SHP77 (cell line): ENCODE measurements at regions not wholly inside any gene's neighbourhood (a gene's known extent, or its start where the extent isn't known, plus 50 kb on each side); places are given as distances from the start of the nearest gene placed in this dataset.
"Not testable (repeated sequence)": the region's sequence is repeated elsewhere in the genome, so short reads cannot be mapped to it uniquely, and the experiment has no call there.

Experiments
- DNase-seq, 2 experiments: peaks; one replicate each; lab custom pipeline; 2025; lab: John Stamatoyannopoulos, UW

DNA sequence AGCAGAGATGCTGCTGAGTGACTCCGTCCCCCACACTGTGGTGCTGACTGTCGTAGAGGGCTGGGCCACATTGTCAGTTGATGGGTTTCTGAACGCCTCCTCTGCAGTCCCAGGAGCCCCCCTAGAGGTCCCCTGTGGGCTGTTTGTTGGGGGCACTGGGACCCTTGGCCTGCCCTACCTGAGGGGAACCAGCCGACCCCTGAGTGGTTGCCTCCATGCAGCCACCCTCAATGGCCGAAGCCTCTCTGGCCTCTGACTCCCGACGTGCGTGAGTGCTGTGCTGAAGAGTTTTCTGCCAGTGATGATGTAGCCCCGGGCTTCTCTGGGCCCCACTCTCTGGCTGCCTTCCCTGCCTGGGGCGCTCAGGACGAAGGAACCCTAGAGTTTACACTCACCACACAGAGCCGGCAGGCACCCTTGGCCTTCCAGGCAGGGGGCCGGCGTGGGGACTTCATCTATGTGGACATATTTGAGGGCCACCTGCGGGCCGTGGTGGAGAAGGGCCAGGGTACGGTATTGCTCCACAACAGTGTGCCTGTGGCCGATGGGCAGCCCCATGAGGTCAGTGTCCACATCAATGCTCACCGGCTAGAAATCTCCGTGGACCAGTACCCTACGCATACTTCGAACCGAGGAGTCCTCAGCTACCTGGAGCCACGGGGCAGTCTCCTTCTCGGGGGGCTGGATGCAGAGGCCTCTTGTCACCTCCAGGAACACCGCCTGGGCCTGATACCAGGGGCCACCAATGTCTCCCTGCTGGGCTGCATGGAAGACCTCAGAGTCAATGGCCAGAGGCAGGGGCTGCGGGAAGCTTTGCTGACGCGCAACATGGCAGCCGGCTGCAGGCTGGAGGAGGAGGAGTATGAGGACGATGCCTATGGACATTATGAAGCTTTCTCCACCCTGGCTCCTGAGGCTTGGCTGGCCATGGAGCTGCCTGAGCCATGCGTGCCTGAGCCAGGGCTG, 181.1 kb downstream of the TBC1D2B start:
- DNase-seq = not testable (repeated sequence)

DNA sequence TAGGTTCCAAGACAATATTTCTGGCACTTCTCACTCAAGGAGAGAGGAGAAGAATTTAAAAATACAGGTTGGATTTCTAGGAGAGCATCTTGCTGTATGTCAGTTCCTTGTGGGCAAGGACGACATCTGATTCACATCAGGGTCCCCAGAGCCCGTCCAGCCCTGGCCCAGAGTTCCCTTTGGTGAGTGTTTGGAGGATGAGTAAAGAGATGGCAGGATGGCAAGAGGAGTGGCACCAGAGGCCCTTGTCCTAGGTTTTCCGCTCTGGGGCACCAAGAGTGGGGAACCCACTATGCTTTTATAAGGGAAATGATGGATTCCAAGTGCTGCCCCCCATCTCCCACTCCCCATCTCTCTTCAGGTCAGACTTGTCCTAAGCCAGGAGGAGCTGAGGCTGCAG, 181.8 kb downstream of the TBC1D2B start:
- DNase-seq = no peak

DNA sequence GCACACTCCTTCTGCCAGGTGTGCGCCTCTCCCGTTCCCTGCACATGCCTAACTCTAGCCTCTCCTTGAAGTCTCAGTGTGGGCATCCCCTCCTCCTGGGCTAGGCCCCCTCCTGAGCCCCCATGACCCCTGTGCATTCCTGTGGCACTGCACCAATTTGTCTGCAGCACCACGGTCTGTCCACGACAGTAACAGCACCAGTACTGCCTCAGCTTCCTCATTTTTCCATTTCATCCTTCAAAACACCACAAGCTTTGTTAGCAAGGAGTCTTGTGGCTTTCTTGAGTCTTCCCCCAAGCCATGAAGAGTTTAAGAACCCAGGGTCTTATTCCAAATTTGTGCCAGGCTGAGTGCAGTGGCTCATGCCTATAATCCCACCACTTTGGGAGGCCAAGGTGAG, 182.4 kb downstream of the TBC1D2B start:
- DNase-seq = not testable (repeated sequence)

DNA sequence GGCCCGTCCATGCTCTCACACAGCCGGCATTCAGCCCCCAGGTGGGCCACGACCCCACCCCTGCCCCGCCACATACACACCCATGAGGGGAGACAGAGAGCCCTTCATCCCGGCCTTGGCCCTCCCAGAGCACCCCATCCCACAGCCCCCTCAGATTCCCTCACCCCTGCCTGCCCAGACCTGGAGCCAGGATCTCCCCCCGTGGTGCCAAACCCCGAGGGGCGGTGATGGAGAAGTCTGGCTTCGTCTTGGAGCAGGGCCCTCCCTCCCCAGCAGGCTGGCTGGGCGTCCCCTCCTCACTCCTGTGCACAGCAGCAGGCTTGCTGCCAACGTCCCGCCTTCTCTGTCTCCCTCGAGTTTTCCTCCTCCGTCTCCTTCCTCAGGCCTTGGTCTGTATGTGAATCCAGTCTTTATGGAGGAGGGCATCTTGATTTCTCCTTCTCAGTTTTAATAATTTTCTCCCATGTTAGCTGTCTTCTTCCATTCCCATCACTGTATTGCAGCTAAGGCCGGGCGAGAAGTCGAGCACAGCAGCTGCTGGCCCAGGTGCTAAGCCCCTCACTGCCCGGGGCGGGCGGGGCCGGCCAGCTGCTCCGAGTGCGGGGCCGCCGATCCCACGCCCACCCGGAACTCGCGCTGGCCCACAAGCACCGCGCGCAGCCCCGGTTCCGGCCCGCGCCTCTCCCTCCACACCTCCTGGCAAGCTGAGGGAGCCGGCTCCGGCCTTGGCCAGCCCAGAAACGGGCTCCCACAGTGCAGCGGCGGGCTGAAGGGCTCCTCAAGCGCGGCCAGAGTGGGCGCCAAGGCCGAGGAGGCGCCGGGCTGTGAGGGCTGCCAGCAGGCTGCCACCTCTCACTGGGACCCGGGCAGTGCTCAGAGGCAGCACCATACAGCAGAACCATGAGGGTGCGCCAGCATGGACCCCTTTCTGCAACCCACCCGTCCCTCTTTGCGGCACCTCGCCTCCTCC, 183.6 kb downstream of the TBC1D2B start:
- DNase-seq = not testable (repeated sequence)

DNA sequence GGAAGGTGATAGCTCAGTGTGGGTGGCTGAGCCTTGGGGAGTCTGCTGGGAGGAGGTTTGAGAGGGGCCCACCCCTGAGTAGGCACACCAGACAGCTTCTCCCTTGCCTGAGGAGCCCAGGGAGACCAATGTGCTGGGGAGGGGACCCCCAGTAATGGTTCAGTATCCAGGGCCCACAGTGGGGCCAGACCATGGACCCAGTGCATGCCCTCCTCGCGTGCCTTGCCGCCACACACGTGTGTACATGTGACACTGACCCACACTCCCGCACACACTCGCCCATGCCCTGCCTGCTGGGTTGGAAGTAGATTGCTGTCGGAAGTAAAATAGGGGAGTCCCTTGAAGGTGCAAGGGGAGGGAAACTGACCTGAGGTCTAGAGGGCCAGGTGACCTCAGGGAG, 184.3 kb downstream of the TBC1D2B start:
- DNase-seq = not testable (repeated sequence)

DNA sequence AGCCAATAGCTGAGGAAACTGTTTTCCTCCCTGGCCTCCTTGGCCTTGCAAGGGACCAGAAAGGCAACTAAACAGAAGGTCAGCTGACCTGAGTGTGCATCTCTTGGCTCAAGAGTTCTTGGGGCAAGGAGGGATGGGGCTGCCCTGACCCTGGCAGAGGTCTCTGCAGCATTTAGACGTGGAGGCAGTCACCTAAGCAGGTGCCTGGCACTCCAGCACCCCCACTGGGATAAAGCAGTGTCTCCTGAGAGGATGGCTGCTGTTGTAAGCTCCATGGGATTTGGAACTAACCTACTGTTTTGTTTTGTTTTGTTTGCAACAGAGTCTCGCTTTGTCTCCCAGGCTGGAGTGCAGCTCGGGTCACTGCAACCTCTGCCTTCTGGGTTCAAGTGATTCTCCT, 185.2 kb downstream of the TBC1D2B start:
- no peak for DNase-seq

DNA sequence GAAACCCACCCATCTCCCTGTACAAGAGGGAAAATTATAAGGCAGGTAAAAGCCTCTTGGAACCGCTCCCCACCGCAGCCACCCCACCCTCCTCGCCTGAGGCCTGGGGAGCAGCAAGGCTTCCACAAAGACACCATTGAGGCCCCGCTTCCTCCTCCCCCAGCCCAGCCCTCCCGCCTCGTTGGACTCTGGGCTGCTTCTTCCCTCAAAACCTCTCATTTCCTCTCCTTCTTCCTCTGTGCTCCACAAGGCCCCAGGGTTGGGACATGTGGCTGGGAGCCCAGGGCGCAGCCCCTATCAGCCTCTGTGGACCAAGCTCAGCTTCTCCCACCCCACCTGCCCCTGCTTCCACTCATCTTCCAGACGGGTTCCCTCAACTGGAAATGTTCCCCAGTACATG, 185.6 kb downstream of the TBC1D2B start:
- not testable (repeated sequence) for DNase-seq

DNA sequence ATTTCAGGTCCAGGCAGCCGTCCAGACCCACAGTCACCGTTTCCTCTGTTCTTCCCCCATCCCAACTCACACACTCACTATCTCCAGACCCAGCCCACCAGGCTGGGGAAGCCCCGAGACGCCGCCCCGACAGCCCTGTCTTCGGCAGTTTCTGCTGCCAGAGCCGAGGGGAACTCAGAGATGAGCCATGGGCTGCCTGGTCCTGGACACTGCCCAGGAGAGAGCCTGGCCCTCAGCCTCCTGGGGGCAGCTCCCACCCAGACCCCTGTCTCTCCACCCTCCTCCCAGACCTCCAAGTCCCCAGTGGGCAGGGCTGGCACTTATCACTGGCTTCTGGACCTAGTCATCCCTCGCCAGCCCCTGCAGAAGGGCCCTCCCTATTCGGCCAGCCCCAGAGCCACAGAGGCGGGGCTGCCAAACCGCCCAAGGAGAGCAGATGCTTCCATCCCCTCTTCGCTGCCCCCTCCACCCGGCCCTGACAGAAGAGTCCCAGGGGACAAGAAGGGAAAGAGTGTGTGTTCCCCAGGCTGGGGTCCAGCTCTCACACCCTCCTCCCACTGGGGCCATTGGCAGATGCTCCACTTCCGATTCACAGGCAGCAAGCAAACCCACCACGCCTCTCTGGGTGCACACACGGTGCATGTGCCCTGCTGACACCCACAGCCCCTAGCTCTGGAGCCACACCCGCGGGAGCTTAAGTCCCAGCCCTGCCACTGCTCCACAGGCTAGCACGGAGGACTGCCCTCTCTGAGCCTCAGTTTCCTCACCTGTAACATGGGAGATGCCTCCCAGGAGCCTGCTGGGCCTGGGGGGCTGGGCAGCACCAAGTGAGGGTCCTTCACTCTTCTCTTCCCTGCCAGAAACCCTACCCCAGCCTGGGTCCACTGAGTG, 186.4 kb downstream of the TBC1D2B start:
- DNase-seq = not testable (repeated sequence)

DNA sequence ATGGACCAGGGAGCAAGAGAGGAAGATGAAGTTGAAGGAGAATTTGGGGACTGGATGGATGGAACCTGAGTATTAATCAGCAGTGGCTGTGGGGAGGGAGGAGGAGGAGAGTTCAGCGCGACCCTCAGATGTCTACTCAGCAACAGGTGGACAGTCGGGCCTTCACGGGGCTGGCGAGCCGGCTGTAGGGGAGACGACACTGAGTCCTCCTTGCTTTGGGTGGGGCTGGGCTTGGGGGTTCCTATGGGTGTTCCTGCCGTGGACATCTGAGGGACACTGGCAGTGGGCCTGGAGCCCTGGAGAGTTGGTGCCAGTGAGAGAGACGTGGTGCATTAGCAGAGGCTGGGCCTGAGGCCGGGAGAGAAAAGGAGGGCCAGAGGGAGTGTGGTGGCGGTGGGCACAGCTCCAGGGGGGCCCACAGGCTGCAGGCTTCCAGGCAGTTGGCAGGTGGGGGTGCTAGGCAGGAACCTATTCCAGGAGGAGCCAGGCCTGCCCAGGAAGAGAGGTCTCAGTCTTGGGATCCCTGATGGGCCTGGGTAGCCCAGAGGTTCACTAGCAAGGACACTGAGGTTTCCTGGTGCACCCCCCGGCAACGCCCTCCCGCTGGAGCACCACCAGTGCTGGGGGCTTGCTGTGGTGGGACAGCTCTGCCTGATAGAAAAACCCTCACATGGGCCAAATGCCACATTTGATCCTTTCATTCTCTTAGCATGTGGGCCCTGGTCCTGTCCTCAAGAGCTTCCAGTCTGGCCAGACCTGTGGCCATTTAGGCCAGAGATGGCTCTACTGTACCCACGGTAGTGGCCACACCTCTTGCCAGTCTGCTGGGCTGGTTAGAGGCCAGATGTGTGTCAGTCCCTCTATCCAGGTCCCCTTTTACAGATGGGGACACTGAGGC, 187.4 kb downstream of the TBC1D2B start:
- not testable (repeated sequence) for DNase-seq

DNA sequence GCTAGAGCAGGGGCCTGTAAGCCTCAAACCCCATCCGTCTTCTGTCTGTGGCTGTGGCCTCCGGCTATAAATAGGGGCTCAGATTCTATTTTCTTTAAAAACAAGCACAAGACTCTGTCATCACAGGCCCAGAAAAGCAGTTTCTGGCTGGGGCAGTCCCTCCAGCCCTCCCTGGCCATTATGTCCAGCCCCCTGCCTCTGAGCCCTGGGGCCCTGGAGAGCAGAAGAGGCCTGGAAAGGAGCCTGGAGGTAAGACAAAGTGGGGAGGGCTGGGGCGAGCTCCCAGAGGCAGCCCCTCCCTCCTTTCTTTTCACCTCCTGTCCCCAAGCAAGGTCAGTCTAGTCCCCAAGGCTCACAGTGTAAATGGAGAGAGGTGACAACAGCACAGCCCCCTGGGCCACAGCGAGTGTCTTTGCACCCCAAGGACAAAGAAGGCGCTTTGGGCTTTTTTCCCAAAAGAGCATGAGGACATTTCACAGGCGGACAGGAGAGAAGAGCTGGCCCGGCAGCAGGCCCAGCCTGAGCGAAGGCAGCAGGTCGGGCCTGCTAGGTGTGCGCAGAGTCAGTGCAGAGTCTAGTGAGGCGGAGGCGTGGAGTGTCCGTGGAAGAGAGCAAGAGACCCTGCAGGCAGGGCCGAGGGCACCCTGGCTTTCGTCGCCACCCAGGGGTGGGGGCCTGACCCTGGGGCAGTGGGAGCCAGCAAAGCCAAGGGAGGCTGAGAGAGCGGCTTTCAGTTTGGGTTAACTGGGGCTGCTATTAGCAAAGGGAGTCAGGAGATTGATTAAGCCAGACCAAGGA, 188.3 kb downstream of the TBC1D2B start:
- DNase-seq = no peak

DNA sequence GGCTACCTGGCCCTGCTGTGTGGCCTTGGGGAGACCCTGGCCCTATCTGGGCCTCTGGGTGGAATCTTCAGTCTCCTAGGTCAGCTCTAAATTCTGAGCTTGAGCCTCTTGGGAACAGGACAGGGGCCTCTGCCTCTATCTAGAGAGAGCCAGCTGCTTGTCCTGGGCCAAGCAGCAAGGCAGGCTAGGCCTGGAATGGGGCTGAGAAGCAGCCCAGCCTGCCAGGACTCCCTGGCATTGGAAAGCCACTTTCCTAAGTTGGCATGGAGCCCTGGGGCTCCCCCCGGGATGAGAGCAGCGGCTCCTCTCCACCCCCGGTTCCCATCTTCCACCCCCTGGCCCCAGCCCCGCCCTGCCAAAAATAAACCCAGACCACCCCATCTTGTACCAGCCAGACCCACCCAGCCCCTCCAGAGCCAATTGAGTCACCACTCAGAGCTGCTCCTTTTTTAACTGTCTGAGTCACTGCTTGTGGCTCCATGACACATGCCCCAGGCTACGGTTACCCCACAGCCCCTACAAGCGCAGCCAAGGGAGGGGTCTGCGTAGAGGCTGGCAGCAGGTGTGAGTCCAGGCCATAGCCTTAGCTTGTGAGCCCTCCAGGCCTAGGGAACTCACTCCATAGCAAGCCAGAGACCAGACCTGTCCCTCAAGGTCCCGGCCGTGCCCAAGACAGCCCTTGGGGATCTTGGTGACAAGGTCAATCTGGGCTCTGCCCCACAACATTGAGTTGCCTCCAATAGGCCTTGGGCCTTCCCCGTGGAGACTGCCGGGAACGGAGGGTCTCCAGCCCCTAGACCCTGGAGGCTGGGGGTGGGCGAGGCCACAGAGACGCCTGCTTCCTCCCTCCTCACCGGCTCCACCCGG, 189.7 kb downstream of the TBC1D2B start:
- not testable (repeated sequence) for DNase-seq

DNA sequence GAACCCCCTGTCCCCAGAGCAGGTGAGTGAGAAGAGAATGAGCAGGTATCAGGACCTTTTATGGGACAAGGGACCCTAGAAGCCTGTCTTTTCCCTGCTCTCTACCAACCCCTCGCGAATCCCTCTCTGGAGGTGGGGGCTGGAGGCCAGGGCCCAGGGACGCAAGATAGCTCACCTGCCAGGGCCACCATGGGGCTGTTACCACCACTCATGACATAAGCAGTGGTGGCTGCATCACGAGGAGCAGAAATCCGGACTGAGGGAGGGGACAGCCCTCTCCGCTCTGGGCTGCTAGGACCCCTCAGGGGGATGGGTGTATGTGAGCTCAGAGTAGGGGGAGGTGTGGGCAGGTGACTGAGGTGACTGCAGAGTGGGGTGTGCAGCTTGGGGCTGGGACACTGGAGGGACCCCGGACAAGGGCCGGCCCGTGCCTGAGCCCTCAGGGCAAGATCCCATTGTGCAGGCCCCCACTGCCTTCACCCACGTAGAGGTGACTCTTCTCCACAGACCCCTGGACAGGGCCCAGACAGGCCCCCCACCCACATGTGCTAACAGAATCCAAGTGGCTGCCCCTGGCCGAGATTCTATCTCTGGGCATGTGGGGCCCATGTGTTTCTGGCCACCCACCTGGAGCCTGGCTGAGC, 190.6 kb downstream of the TBC1D2B start:
- DNase-seq = no peak

DNA sequence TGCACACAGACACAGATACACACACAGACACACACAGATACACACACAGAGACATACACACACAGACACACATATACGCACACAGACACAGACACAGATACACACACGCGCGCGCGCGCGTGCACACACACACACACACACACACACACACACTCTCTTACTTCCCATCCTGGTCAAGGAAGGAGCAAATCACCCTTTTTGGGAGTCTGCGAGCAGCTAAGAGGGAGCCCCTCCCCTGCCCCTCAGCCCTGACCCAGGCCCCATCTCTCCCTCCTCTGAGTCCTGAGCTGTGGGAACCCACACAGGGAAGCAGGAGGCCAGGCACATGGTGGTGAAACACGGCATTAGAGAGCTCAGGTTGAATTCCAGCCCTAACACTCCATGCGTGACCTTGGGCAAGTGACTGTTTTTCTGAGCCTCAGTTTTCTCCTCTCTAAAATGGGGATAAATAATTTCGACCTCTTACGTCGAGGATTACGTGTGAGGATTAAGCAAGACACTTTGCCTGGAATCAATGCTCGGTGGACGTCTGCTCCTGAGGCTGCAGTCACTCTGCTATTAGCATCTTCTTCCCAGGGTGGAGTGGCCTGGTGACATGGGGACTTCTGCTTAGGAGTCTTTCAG, 191.5 kb downstream of the TBC1D2B start:
- not testable (repeated sequence) for DNase-seq

DNA sequence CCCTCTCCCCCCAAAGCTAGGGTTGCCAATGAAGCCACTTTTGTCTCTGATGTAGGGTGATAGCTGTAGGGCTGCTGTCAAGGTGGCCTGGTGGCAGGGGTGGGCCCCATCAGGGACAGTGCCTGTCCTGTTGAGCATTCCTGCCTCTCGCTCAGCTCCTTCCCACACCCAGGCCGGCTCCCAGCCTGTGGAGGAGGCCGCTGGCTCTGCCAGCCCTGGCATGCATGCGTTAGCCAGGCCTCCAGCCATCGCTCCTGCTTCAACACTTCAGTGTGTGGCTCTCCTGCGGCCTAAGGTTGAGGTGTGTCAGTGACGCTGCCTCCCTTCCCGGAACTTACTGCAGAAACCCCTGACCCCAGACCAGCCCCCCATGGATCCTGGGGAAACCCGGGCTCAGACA, 194.5 kb downstream of the TBC1D2B start:
- not testable (repeated sequence) for DNase-seq

DNA sequence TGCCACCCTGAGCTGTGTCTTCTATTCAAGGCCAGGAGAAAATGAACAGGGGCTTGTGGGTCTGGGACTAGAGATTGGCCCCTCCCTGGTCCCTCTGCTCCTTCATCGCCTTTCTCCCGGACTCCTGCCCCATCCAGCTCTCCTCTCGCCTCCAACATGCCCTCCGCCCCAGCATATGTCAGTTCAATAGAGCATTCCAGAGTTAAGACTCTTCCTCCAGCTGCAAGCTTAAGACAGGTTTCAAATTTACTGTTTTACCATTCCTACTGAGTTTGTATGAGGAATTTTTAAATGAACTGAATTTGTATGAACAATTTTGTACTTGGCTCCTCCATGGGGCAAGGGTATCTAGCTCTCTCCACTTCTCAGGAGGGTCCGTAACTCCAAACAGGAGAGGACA, 195.6 kb downstream of the TBC1D2B start:
- no peak for DNase-seq

DNA sequence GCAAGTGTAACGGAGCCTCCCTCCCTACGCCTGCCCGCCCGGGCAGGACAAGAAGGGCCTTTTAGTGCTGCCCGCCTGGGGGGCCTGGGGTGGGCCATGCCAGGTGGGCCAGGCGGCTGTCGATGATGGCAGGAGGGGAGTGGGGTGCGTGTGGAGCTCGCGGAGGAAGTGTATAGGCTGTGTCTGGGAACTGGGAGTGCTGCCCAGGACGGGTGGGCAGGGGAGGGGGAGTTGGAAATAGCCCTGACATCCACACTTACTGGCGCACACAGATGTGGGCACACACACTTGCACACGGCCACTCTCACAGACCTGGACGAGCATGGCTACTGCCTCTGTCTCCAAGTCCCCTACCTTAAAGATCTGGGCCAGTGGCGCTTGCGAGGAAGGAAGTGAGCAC, 196.0 kb downstream of the TBC1D2B start:
- DNase-seq = not testable (repeated sequence)

DNA sequence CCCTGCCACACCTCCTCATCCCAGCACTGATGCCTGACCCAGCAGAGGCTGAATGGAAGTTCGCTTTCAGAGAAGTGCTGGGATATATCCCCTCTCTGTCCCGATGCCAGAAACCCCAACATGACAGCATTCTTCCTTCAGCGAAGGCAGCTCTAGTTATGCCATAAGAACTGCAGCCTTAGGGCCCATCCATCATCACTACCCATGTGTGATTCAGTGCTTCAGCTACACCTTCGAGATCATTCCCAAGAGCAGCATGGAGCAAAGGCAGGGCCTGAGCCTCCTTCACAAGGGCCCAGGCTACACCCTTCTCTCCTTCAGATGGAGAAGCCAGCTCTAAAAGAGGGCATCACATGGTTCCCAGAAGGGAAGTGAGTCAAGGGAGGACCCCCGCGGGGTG, 198.0 kb downstream of the TBC1D2B start:
- DNase-seq = not testable (repeated sequence)
